Peyer's patch (tissue), 4 donors: ENCODE measurements at regions not wholly inside any gene's neighbourhood (a gene's known extent, or its start where the extent isn't known, plus 50 kb on each side); places are given as distances from the start of the nearest gene placed in this dataset.

Experiments used
- DNase-seq, 3 donors: peaks; one replicate each; pipeline ENCODE4 v3.0.0-alpha.2; 2017 to 2019
- H3K27ac ChIP-seq, 4 donors: fragments of 200-600 bp; sonication (generic); one replicate each; pipeline ENCODE4 v1.5.1; 2016 to 2019
- H3K27me3 ChIP-seq, 2 donors: fragments of 200-600 bp; sonication (generic); one replicate each; pipeline ENCODE4 v1.5.1; 2019
- H3K36me3 ChIP-seq, 3 donors: fragments of 200-600 bp; sonication (generic); one replicate each; pipeline ENCODE4 v1.5.1; 2016 to 2019
- H3K4me1 ChIP-seq, 4 donors: fragments of 200-600 bp; sonication (generic); one replicate each; pipeline ENCODE4 v1.5.1; 2016 to 2019
- H3K4me3 ChIP-seq, 4 donors: fragments of 200-600 bp; sonication (generic); 1 replicate in 3 of 4; 2 replicates in 1 of 4; pipeline ENCODE4 v1.5.1; 2016 to 2019; ENCODE audit warnings: mild to moderate bottlenecking in 1 of 4
- H3K9me3 ChIP-seq, 4 donors: fragments of 200-600 bp; sonication (generic); one replicate each; pipeline ENCODE4 v1.5.1; 2016 to 2019; ENCODE audit warnings: mild to moderate bottlenecking in 1 of 4
- POLR2A ChIP-seq, 2 donors: fragments of 450-650 bp; IDR thresholded peaks; one replicate each; pipeline ENCODE4 v1.5.1; 2017; ENCODE audit warnings: antibody characterized with exemption in 2 of 2, mild to moderate bottlenecking in 2 of 2, moderate library complexity in 2 of 2
- TF ChIP-seq, protein P1 (sequence below), 6 experiments: fragments of 450-650 bp in 4 of 6; fragments of 200-600 bp in 2 of 6; sonication (generic) in 1 of 6; IDR thresholded peaks; one replicate each; pipeline ENCODE4 v1.5.1; 2017 to 2019; ENCODE audit warnings: antibody characterized with exemption in 6 of 6, mild to moderate bottlenecking in 3 of 6, moderate library complexity in 1 of 6

DNA sequence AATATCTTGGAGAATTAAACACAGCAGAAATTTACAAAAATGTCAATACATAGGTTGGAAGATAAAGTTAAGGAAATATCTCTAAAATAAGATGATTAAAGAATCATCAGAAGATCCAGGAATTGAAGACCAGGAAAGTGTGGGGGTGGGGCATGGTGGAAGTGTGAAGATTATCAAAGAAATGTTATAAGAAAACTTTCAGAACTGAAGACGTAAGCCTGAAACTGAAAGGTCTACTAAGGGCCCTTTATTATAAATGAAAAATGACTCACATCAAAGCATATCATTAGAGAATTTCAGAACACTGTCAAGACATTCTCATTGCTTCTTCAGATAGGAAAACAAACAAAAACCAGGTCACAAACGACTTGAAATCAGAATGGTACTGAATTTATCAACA, 92.4 kb upstream of the DPT start:
- H3K36me3 ChIP-seq = no peaks in the 10 kb centered on the region
- H3K9me3 ChIP-seq = no peaks in the 10 kb centered on the region
- H3K4me1 ChIP-seq = no peaks in the 10 kb centered on the region
- H3K4me3 ChIP-seq = no peak overlapping the region
- H3K27me3 ChIP-seq = no peaks in the 10 kb centered on the region
- H3K27ac ChIP-seq = no peak overlapping the region
- no peak for DNase-seq
- no peak for TF ChIP-seq POLR2A (IDR thresholded peaks at IDR 0.05)
- TF ChIP-seq, protein P1, sequence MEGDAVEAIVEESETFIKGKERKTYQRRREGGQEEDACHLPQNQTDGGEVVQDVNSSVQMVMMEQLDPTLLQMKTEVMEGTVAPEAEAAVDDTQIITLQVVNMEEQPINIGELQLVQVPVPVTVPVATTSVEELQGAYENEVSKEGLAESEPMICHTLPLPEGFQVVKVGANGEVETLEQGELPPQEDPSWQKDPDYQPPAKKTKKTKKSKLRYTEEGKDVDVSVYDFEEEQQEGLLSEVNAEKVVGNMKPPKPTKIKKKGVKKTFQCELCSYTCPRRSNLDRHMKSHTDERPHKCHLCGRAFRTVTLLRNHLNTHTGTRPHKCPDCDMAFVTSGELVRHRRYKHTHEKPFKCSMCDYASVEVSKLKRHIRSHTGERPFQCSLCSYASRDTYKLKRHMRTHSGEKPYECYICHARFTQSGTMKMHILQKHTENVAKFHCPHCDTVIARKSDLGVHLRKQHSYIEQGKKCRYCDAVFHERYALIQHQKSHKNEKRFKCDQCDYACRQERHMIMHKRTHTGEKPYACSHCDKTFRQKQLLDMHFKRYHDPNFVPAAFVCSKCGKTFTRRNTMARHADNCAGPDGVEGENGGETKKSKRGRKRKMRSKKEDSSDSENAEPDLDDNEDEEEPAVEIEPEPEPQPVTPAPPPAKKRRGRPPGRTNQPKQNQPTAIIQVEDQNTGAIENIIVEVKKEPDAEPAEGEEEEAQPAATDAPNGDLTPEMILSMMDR (IDR thresholded peaks at IDR 0.05) = no peak

DNA sequence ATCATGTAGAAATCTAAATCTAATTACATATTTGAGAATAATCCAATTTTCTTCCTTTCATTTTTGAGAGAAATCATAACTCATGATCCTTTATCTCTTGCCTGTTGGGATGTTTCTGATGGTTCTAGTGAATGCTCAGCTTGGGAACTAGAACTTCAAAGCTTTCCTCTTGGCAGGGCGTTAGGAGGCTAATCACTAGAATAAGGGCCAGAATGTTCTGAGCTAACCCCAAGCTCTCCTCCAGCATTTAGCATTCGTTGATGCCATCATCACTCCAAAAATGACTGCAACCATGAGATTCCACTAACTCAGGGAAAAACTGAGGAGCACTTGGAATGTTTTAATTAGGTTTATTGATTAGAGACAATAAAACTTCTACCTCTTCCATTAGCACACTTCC, 93.9 kb upstream of the DPT start:
- DNase-seq = no peak
- Histone ChIP-seq H3K27me3 (no peaks in the 10 kb centered on the region), H3K9me3 (no peaks in the 10 kb centered on the region), H3K36me3 (no peaks in the 10 kb centered on the region), H3K4me1 (no peaks in the 10 kb centered on the region), H3K4me3 (no peak overlapping the region), H3K27ac (no peak overlapping the region)
- no peak for TF ChIP-seq POLR2A (IDR thresholded peaks at IDR 0.05)
- TF ChIP-seq, protein P1 (IDR thresholded peaks at IDR 0.05) = no peak

DNA sequence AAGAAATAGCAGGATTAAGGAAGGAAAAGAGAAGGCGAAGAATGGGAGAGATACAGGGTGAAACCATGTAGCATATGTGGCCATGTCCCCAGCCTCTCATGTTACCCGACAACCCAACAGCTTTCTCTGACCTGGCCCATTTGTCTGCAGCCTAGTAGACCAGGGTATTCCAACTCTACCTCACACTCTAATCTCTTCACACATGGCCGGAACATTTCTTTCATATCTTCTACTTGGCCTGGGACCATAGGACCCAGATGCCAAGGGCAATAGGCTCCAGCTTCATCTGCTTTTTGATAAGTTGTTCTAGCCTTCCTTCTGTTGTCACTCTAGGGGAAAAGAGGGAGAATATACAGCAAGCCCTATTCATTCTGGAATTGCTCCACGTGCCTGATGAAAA, 95.0 kb upstream of the DPT start:
- Histone ChIP-seq H3K4me1 (no peaks in the 10 kb centered on the region), H3K27me3 (no peaks in the 10 kb centered on the region), H3K4me3 (no peak overlapping the region), H3K36me3 (no peaks in the 10 kb centered on the region), H3K9me3 (no peaks in the 10 kb centered on the region), H3K27ac (no peak overlapping the region)
- DNase-seq = no peak
- TF ChIP-seq, protein P1 (IDR thresholded peaks at IDR 0.05) = no peak
- no peak for TF ChIP-seq POLR2A (IDR thresholded peaks at IDR 0.05)

DNA sequence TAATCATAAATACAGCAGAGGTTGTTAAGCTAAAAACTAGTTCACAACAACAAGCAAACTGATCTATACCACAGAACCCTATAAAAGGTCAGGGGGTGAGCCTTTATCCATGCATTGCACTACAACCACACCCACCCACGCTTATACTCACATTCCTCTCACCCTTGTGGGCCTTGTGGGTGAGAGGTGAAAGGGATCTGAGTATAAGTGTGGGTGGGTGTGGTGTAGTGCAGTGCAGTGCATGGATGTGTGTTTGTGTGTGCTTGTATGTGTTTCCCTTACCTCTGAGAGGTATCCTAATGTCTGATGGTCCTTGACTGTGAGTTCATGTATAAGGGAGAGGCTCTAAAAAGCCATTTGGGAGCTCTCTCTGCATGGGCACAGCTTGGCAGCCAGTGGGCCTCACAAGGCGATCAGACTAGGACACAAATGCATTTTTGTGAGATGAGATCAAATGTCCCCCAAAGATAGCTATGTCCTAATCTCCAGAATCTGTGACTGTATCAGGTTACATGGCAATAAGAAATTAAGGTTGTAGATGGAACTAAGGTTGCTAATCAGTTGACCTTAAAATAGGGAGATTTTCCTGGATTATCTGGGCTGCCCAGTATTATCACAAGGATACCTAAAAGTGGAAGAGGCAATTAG, 95.5 kb upstream of the DPT start:
- TF ChIP-seq, protein P1 (IDR thresholded peaks at IDR 0.05) = no peak
- TF ChIP-seq POLR2A (IDR thresholded peaks at IDR 0.05) = no peak
- Histone ChIP-seq H3K9me3 (no peaks in the 10 kb centered on the region), H3K27ac (no peak overlapping the region), H3K27me3 (no peaks in the 10 kb centered on the region), H3K36me3 (no peaks in the 10 kb centered on the region), H3K4me3 (no peak overlapping the region), H3K4me1 (no peaks in the 10 kb centered on the region)
- DNase-seq = no peak

DNA sequence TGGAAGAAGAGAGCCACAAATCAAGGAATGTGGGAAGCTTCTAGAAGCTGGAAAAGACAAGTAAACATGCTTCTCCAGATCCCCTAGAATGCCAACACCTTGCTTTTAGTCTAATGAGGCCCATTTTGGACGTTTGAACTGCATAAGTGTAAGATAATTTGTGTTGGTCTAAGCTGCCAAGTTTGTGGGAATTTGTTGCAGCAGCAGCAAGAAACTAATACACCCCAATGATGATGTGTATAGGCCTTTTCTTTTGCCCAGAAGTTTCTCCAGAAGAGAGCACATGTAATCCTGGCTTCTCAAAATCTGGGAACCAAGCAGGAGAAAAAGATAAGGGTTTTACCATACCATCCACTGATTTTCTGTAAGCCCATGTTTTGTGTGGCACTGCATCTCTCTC, 96.1 kb upstream of the DPT start:
- H3K4me1 ChIP-seq = no peaks in the 10 kb centered on the region
- no peak overlapping the region for H3K27ac ChIP-seq
- H3K4me3 ChIP-seq = no peak overlapping the region
- DNase-seq = no peak
- no peaks in the 10 kb centered on the region for H3K36me3 ChIP-seq
- no peaks in the 10 kb centered on the region for H3K9me3 ChIP-seq
- H3K27me3 ChIP-seq = no peaks in the 10 kb centered on the region
- TF ChIP-seq, protein P1 (IDR thresholded peaks at IDR 0.05) = no peak
- TF ChIP-seq POLR2A (IDR thresholded peaks at IDR 0.05) = no peak

DNA sequence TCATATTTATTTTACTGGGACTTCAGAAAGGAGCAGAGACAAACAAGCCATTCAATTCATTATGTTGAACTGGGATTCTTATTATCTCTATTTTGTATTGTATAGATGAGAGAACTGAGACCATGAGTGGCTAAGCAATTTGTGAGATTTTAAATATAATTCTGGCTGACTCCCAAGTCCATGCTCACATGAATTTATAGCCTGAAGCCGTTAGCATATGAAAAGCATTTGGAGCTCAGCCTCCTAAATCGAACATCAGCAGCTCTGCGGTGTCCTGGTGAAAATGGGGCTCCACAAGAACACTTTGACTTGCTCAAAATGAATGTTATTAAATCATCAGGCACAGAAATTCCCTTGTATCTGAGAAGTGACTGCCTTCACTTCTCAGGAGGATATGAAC, 96.8 kb upstream of the DPT start:
- no peak for DNase-seq
- H3K9me3 ChIP-seq = no peaks in the 10 kb centered on the region
- H3K4me3 ChIP-seq = no peak overlapping the region
- H3K36me3 ChIP-seq = no peaks in the 10 kb centered on the region
- H3K27ac ChIP-seq = no peak overlapping the region
- no peaks in the 10 kb centered on the region for H3K4me1 ChIP-seq
- no peak for TF ChIP-seq POLR2A (IDR thresholded peaks at IDR 0.05)
- TF ChIP-seq, protein P1 (IDR thresholded peaks at IDR 0.05) = no peak
- H3K27me3 ChIP-seq = no peaks in the 10 kb centered on the region
